GM23248 (cell line): ENCODE measurements at regions not wholly inside any gene's neighbourhood (a gene's known extent, or its start where the extent isn't known, plus 50 kb on each side); places are given as distances from the start of the nearest gene placed in this dataset.

Experiments
- EZH2 ChIP-seq: fragments of 200-600 bp; sonication (generic); IDR thresholded peaks from 2 replicates; pipeline ENCODE4 v1.6.1; 2018; ENCODE audit warnings: antibody characterized with exemption, mild to moderate bottlenecking; ENCODE audit not compliant: insufficient read depth, poor library complexity, severe bottlenecking
- EZH2phosphoT487 ChIP-seq: fragments of 200-600 bp; sonication (generic); IDR thresholded peaks from 2 replicates; pipeline ENCODE4 v1.6.1; 2018; ENCODE audit warnings: antibody characterized with exemption, moderate library complexity, mild to moderate bottlenecking, low read depth; ENCODE audit not compliant: insufficient read depth

DNA sequence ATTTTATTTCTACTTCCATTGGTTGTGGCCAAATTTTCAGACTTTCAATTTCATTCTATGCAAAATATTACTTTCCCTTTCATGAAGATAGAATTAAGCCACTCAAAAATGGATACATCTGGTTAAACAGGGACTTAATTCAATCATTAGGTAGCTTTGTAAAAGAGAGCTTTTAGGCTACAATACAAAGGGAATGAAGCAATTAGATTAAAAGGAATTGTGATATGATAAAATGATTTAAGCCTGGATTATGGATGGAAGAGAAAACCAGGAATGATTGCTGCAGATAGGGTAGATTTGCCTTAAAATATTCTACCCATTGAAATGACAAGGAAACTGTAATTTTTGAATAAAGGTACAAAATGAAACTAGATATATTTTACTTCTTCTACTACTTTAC, 134.6 kb upstream of the PDHA2 start:
- TF ChIP-seq EZH2phosphoT487 (no peak), EZH2 (no peak)
